Endothelial cell of hepatic sinusoid (primary cell): ENCODE measurements at regions not wholly inside any gene's neighbourhood (a gene's known extent, or its start where the extent isn't known, plus 50 kb on each side); places are given as distances from the start of the nearest gene placed in this dataset.

Experiments
- in situ Hi-C: cut with HindIII; loops from 2 replicates; pipeline ENCODE4 v1.10.0; 2017; ENCODE audit warnings: low sequenced_read_pairs

DNA sequence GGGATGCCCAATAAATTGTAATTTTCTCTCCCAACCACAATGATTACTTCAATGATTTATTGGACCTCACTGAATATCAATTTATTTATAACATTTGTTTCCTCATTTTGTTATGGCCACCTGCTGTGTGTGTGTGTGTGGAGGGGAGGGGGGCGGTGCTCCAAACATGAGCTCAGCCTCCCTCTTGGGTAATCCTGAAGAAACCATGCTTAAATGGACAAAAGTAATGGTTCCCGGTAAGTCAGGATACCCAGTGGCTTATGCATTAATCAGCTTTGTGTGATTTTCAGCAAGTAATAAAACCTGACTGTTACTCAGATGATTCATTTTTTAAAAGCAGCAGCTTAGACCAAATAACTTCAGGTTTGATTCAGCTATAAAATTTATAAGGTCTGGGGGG, 495.1 kb upstream of the MEX3C start:
- in situ Hi-C loops: no loop called here

GRCh38 chr18:51711298-51711889, 513.9 kb upstream of the MEX3C start:
- in situ Hi-C loops: no loop called here

- in situ Hi-C loops: no loop called here
These were observed 515.3 kb upstream of the MEX3C start for GRCh38 chr18:51712821-51713220.

DNA sequence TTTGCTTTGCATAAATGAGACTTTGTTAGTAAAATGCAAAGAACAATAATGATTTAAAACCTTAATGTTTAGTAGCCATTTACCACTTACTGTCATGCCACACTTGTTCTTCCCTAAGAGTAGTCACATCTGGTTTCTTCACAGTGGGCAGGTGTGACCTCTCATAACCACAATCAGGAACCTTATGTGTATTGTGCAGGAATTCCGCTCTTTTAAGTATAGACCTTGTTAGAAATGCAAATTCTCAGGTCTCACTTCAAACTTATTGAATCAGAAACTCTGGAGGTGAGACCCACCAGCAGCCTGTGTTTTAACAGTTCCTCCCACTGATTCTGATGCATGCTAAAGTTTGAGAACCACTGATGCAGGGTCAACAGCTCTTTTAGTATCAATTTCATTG, 518.8 kb upstream of the MEX3C start:
- in situ Hi-C loops: no loop called here

GRCh38 chr18:51721388-51721787, 523.9 kb upstream of the MEX3C start:
- in situ Hi-C loops: no loop called here

- in situ Hi-C loops: no loop called here
These were observed 524.5 kb upstream of the MEX3C start for GRCh38 chr18:51721996-51722395.

GRCh38 chr18:51724790-51725721, 527.6 kb upstream of the MEX3C start:
- in situ Hi-C loops: no loop called here

DNA sequence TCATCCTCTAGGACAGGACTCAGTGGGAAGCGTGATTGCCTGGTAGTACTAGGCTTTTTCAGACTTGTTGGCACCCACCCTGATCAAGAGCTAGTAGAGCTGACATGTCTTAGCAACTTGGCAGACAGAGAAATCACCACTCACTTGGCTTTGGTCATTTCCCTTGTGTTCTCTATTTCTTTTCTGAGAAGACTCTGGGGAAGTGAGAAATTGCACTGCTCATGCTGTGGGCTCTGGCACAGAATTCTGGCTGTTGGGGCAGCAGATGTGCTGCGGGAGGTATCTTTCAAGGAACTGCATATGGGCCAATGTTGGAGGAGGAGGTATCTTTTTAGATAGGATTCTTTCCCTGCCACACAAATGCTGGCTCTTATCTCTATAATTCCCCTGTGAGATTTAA, 529.1 kb upstream of the MEX3C start:
- in situ Hi-C loops: no loop called here

GRCh38 chr18:51727780-51728179, 530.3 kb upstream of the MEX3C start:
- in situ Hi-C loops: no loop called here

DNA sequence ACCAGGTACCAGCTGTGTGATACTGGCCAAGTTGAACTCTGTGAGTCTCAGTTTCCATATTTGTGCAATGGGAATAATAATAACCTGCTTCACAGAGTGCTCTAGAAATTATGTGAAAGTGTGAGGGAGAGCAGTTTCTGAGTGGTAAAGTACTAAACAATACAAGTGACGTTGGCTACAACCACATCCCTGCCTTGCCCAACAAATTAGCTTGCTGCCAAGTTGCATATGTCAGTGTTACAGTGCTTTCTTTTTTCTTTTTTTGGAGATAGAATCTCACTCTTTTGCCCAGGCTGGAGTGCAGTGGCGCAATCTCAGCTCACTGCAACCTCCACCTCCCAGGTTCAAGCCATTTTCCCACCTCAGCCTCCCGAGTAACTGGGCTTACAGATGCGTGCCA, 533.6 kb upstream of the MEX3C start:
- in situ Hi-C loops: no loop called here

- in situ Hi-C loops: no loop called here
These were observed 537.1 kb upstream of the MEX3C start for GRCh38 chr18:51734576-51734975.

- in situ Hi-C loops: no loop called here
These were observed 541.7 kb upstream of the MEX3C start for GRCh38 chr18:51739044-51739666.

GRCh38 chr18:51751901-51752300, 554.4 kb upstream of the MEX3C start:
- in situ Hi-C loops: no loop called here

DNA sequence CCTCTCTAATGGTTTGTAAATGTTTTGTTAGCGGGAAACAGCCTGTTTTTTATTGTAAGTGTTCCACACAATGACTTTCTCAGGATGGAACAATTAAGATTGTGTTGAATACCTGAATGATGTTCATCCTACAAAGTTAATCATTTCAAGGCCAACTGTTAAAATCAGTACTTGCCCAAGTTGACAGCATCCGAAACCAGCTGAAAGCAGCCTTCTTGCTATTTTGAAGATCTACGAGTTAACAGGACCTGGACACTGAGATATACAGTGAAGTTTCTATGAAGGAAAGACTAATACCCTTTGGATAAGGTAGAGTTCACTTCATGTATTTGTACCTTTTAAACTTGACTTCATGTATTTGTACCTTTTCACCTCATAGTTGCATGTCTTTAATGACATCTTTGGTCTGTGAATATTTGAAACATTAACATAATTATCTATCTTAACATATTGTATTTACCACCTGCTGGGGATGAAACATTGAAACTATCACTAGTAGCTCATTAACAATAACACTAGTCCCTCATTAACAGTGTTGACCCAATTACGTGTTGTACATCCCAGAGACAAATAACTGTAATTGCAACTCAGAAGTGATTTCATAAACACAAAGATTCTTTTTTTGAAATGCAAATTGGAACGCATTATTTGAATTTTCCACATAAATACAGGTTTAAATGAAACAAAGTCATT, 556.0 kb upstream of the MEX3C start:
- in situ Hi-C loops: no loop called here

GRCh38 chr18:51754566-51754965, 557.1 kb upstream of the MEX3C start:
- in situ Hi-C loops: no loop called here

- in situ Hi-C loops: no loop called here
These were observed 559.9 kb upstream of the MEX3C start for GRCh38 chr18:51757255-51757924.

DNA sequence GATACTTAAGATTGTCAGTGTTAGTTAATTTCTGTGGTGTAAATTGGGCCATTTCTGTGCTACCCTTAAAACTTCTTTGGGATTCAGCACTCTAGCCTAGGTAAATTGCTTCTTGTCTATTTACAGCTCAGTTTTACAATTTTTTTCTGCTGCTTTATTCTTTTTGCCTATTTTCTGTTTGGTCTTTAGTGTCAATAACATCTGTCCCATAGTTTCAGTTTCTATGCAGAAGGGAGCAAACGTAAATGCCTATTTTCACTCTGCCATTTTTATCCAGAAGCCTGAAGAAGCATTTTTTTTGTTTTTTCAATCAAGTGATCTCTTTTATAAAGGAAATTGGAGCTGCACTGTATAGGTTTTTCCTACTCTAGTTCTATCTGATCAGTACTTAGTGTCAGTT, 564.9 kb upstream of the MEX3C start:
- in situ Hi-C loops: no loop called here

GRCh38 chr18:51765606-51766360, 568.3 kb upstream of the MEX3C start:
- in situ Hi-C loops: no loop called here

- in situ Hi-C loops: no loop called here
These were observed 569.8 kb upstream of the MEX3C start for GRCh38 chr18:51767293-51767692.

- in situ Hi-C loops: no loop called here
These were observed 561.9 kb upstream of the DCC start for GRCh38 chr18:51778115-51778514.
